ENCODE measurements at regions not wholly inside any gene's neighbourhood (a gene's known extent, or its start where the extent isn't known, plus 50 kb on each side); places are given as distances from the start of the nearest gene placed in this dataset.

DNA sequence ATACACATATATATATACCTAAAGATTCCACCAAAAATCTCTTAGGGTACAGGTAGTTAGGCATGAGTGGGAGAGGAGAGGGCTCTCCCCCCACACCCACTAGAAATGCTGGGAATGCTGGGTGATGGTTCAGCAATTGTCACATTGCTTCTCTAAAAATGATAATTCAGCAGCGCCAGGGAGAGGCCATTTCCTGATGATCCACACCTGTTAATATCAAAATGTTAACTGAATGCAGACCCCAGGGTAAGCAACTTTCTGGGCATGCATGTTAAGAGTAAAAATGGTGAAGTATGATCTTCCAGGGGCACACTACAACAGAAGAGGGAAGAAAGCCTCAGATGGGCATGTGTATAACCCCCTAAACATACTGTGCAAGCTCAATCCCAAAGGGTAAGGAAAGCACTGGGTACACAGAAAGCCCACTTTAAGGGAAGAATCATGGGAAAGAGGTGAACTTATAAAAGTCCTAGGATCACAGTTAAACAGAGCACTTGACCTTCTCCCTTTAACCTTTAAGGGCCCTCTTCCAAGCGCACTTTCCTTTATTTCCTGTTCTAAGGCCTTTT, 67.6 kb upstream of the GNAZ start:
- Histone ChIP-seq H2AFZ (ENCODE audit: low read length) (no peak overlapping the region), H3K4me2 (ENCODE audit: extremely low read depth, insufficient read depth, low read length) (no peak overlapping the region), H3K4me3 (replicated peaks in 1 of 4; ENCODE audit: control extremely low read depth in 1 of 4, insufficient read depth in 1 of 4, low read depth in 3 of 4, low read length in 4 of 4) (no peak overlapping the region), H3K9ac (ENCODE audit: insufficient read depth, low read length) (no peak overlapping the region), H3K27ac (ENCODE audit: insufficient read depth, low read length) (no peak overlapping the region), H3K9me3 (ENCODE audit: control insufficient read depth, insufficient read depth, low read depth, low read length) (no peaks in the 10 kb centered on the region), H3K27me3 (ENCODE audit: control insufficient read depth, insufficient read depth, low read length) (no peaks in the 10 kb centered on the region), H4K20me1 (ENCODE audit: control insufficient read depth, extremely low read depth, insufficient read depth, low read length) (no peaks in the 10 kb centered on the region), H3K4me1 (ENCODE audit: control insufficient read depth, extremely low read depth, insufficient read depth, low read length) (no peaks in the 10 kb centered on the region), H3K36me3 (ENCODE audit: control insufficient read depth, insufficient read depth, low read length) (no peaks in the 10 kb centered on the region), H3K79me2 (ENCODE audit: control insufficient read depth, insufficient read depth, low read length) (no peaks in the 10 kb centered on the region)
- no peak for DNase-seq (ENCODE audit: low read depth in 2 of 2)
- TF ChIP-seq, protein P1, sequence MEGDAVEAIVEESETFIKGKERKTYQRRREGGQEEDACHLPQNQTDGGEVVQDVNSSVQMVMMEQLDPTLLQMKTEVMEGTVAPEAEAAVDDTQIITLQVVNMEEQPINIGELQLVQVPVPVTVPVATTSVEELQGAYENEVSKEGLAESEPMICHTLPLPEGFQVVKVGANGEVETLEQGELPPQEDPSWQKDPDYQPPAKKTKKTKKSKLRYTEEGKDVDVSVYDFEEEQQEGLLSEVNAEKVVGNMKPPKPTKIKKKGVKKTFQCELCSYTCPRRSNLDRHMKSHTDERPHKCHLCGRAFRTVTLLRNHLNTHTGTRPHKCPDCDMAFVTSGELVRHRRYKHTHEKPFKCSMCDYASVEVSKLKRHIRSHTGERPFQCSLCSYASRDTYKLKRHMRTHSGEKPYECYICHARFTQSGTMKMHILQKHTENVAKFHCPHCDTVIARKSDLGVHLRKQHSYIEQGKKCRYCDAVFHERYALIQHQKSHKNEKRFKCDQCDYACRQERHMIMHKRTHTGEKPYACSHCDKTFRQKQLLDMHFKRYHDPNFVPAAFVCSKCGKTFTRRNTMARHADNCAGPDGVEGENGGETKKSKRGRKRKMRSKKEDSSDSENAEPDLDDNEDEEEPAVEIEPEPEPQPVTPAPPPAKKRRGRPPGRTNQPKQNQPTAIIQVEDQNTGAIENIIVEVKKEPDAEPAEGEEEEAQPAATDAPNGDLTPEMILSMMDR (conservative IDR thresholded peaks at IDR 0.05 in 1 of 2, IDR thresholded peaks at IDR 0.05 in 1 of 2; ENCODE audit: low read depth in 1 of 2, low read length in 2 of 2), result no peak
- no peak for TF ChIP-seq EZH2 (IDR thresholded peaks at IDR 0.05; ENCODE audit: low read length, missing control alignments)

DNA sequence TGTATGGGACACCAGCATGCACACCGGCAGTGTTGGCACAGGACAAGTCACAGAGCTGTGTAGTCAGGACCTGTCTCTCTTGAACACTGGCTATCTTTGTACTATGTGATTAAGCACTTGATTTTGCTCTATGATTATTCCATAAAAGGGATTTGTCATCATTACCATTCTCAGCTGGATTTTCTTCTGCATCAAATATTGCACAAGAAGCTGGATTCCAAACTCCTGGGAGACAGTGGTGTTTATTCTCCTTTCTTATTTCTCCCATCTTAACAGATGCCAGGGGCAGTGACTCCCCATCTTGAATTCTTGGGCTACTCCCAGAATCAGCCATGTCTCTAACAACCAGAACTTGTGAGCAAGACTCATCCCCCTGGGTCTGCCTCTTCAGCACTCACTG, 62.5 kb upstream of the GNAZ start:
- no peaks in the 10 kb centered on the region for H3K36me3 ChIP-seq (ENCODE audit: control insufficient read depth, insufficient read depth, low read length)
- H3K4me2 ChIP-seq (ENCODE audit: extremely low read depth, insufficient read depth, low read length), result no peak overlapping the region
- H3K9ac ChIP-seq (ENCODE audit: insufficient read depth, low read length), result no peak overlapping the region
- no peaks in the 10 kb centered on the region for H3K4me1 ChIP-seq (ENCODE audit: control insufficient read depth, extremely low read depth, insufficient read depth, low read length)
- no peaks in the 10 kb centered on the region for H3K79me2 ChIP-seq (ENCODE audit: control insufficient read depth, insufficient read depth, low read length)
- no peaks in the 10 kb centered on the region for H4K20me1 ChIP-seq (ENCODE audit: control insufficient read depth, extremely low read depth, insufficient read depth, low read length)
- no peak overlapping the region for H2AFZ ChIP-seq (ENCODE audit: low read length)
- no peaks in the 10 kb centered on the region for H3K9me3 ChIP-seq (ENCODE audit: control insufficient read depth, insufficient read depth, low read depth, low read length)
- TF ChIP-seq EZH2 (IDR thresholded peaks at IDR 0.05; ENCODE audit: low read length, missing control alignments), result no peak
- TF ChIP-seq, protein P1 (conservative IDR thresholded peaks at IDR 0.05 in 1 of 2, IDR thresholded peaks at IDR 0.05 in 1 of 2; ENCODE audit: low read depth in 1 of 2, low read length in 2 of 2), result no peak
- H3K27ac ChIP-seq (ENCODE audit: insufficient read depth, low read length), result no peak overlapping the region
- no peaks in the 10 kb centered on the region for H3K27me3 ChIP-seq (ENCODE audit: control insufficient read depth, insufficient read depth, low read length)
- H3K4me3 ChIP-seq (replicated peaks in 1 of 4; ENCODE audit: control extremely low read depth in 1 of 4, insufficient read depth in 1 of 4, low read depth in 3 of 4, low read length in 4 of 4), result no peak overlapping the region
- no peak for DNase-seq (ENCODE audit: low read depth in 2 of 2)

DNA sequence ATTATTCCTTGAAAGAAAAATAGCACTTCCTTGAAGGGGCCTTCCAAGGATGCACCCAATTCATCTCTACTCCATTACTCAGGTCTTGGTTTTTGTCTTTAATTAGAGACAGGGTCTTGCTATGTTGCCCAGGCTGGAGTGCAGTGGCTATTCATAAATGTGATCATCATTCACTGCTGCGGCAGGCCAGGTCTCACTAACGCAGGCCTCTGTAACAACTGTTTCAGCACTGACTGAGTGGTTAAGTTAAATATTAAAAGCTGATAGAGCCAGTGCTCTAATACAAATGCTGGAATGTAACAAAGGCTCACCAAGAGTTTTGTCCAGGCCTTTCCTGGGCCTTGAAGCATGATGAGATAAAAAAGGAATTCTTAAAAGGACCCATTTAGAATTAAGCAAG, 61.4 kb upstream of the GNAZ start:
- H3K79me2 ChIP-seq (ENCODE audit: control insufficient read depth, insufficient read depth, low read length), result no peaks in the 10 kb centered on the region
- H3K36me3 ChIP-seq (ENCODE audit: control insufficient read depth, insufficient read depth, low read length), result no peaks in the 10 kb centered on the region
- no peaks in the 10 kb centered on the region for H3K9me3 ChIP-seq (ENCODE audit: control insufficient read depth, insufficient read depth, low read depth, low read length)
- no peak overlapping the region for H3K27ac ChIP-seq (ENCODE audit: insufficient read depth, low read length)
- no peak overlapping the region for H3K4me2 ChIP-seq (ENCODE audit: extremely low read depth, insufficient read depth, low read length)
- H3K9ac ChIP-seq (ENCODE audit: insufficient read depth, low read length), result no peak overlapping the region
- H4K20me1 ChIP-seq (ENCODE audit: control insufficient read depth, extremely low read depth, insufficient read depth, low read length), result no peaks in the 10 kb centered on the region
- no peak for TF ChIP-seq EZH2 (IDR thresholded peaks at IDR 0.05; ENCODE audit: low read length, missing control alignments)
- TF ChIP-seq, protein P1 (conservative IDR thresholded peaks at IDR 0.05 in 1 of 2, IDR thresholded peaks at IDR 0.05 in 1 of 2; ENCODE audit: low read depth in 1 of 2, low read length in 2 of 2), result no peak
- H3K27me3 ChIP-seq (ENCODE audit: control insufficient read depth, insufficient read depth, low read length), result no peaks in the 10 kb centered on the region
- H3K4me3 ChIP-seq (replicated peaks in 1 of 4; ENCODE audit: control extremely low read depth in 1 of 4, insufficient read depth in 1 of 4, low read depth in 3 of 4, low read length in 4 of 4), result no peak overlapping the region
- H3K4me1 ChIP-seq (ENCODE audit: control insufficient read depth, extremely low read depth, insufficient read depth, low read length), result no peaks in the 10 kb centered on the region
- no peak for DNase-seq (ENCODE audit: low read depth in 2 of 2)
- no peak overlapping the region for H2AFZ ChIP-seq (ENCODE audit: low read length)

Data from fibroblast of lung (primary cell).